ENCODE measurements at regions not wholly inside any gene's neighbourhood (a gene's known extent, or its start where the extent isn't known, plus 50 kb on each side); places are given as distances from the start of the nearest gene placed in this dataset.
"Not testable (repeated sequence)": the region's sequence is repeated elsewhere in the genome, so short reads cannot be mapped to it uniquely, and the experiment has no call there.

DNA sequence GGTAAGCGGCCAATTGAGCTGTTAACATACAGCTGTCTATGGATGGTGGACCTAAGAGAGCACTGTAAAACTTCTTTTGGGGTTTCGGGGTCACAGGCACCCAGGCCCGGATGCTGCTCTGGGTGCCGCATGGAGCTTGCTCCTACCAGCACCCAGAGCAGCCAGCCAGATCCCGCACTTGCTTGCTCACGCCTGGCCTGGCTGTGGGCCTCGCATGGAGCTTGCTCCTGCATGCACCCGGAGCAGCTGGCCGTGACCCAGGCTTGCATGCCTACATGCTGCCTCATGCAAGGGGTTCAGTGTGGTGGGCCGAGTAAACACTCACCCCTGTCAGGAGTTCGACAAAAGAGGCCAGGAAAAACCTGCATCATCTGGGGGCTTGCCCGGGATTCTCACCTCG, 896.9 kb downstream of the SORCS1 start:
- no peak overlapping the region for H3K4me3 ChIP-seq (ENCODE audit: insufficient read depth, low read length, poor library complexity, severe bottlenecking)
- no peaks in the 10 kb centered on the region for H4K20me1 ChIP-seq (ENCODE audit: low read depth, low read length)
- H3K36me3 ChIP-seq (ENCODE audit: low read length), result no peaks in the 10 kb centered on the region
- TF ChIP-seq EZH2phosphoT487 (conservative IDR thresholded peaks at IDR 0.05; ENCODE audit: low read length) (no peak), CTCF (IDR thresholded peaks at IDR 0.05; ENCODE audit: insufficient read depth, low read length, poor library complexity, severe bottlenecking) (no peak)
- H3K9ac ChIP-seq (ENCODE audit: low read length), result no peak overlapping the region
- no peaks in the 10 kb centered on the region for H3F3A ChIP-seq (ENCODE audit: insufficient read depth)
- no peak overlapping the region for H2AFZ ChIP-seq (ENCODE audit: low read depth, low read length, severe bottlenecking)
- H3K9me3 ChIP-seq (ENCODE audit: insufficient read depth, low read length), result no peaks in the 10 kb centered on the region
- no peaks in the 10 kb centered on the region for H3K27me3 ChIP-seq (ENCODE audit: low read length)
- no peak overlapping the region for H3K27ac ChIP-seq (ENCODE audit: low read depth, low read length)
- H3K9me2 ChIP-seq (replicated peaks; ENCODE audit: insufficient read depth, low read length), result no peaks in the 10 kb centered on the region
- H3K4me2 ChIP-seq (ENCODE audit: low read depth, low read length, poor library complexity, severe bottlenecking), result no peak overlapping the region
- H3K79me2 ChIP-seq (ENCODE audit: insufficient read depth, low read length), result no peaks in the 10 kb centered on the region

DNA sequence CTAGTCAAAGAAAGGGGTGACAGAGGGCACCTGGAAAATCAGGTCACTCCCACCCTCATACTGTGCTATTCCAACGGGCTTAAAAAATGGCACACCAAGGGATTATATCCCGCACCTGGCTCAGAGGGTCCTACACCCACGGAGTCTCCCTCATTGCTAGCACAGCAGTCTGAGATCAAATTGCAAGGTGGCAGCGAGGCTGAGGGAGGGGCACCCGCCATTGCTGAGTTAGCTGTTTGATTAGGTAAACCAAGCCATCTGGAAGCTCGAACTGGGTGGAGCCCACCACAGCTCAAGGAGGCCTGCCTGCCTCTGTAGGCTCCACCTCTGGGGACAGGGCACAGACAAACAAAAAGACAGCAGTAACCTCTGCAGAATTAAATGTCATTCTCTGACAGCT, 907.1 kb downstream of the SORCS1 start:
- not testable (repeated sequence) for H3F3A ChIP-seq (ENCODE audit: insufficient read depth); H3K79me2 ChIP-seq (ENCODE audit: insufficient read depth, low read length); H3K4me2 ChIP-seq (ENCODE audit: low read depth, low read length, poor library complexity, severe bottlenecking); H2AFZ ChIP-seq (ENCODE audit: low read depth, low read length, severe bottlenecking); H3K4me3 ChIP-seq (ENCODE audit: insufficient read depth, low read length, poor library complexity, severe bottlenecking); H3K9ac ChIP-seq (ENCODE audit: low read length); H3K36me3 ChIP-seq (ENCODE audit: low read length); H4K20me1 ChIP-seq (ENCODE audit: low read depth, low read length); H3K9me3 ChIP-seq (ENCODE audit: insufficient read depth, low read length); H3K9me2 ChIP-seq (replicated peaks; ENCODE audit: insufficient read depth, low read length); H3K27me3 ChIP-seq (ENCODE audit: low read length); H3K27ac ChIP-seq (ENCODE audit: low read depth, low read length)

DNA sequence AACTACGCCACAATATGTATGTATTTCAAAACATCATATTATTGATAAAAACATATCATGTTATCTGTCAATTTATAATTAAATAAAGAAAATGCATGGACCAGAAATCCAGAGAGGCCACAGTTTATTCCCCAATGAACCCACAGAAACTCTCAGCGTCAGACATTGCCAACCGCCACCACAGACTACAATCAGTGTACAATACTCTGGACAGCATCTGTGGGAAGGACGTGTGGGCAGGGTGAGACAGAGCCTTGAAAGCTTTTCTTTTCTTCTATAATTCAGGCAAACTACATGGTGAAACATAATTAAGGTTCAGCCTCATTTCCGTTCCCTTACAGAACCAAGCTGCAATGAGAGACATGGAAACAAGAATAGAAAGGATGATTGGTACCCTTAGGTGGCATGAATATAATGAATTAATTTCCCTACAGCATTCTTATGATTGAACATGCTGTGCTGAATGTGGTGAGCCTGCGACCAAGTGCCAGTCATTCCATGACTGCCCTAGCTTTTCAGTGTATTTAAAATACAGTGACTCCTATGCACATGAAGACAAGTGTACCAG, 909.3 kb downstream of the SORCS1 start:
- Histone ChIP-seq H4K20me1 (ENCODE audit: low read depth, low read length) (no peaks in the 10 kb centered on the region), H3K27me3 (ENCODE audit: low read length) (no peaks in the 10 kb centered on the region), H3K27ac (ENCODE audit: low read depth, low read length) (no peak overlapping the region), H3K79me2 (ENCODE audit: insufficient read depth, low read length) (no peaks in the 10 kb centered on the region), H3K9me3 (ENCODE audit: insufficient read depth, low read length) (no peaks in the 10 kb centered on the region), H3K9ac (ENCODE audit: low read length) (no peak overlapping the region), H3K36me3 (ENCODE audit: low read length) (no peaks in the 10 kb centered on the region), H3F3A (ENCODE audit: insufficient read depth) (no peaks in the 10 kb centered on the region), H3K4me2 (ENCODE audit: low read depth, low read length, poor library complexity, severe bottlenecking) (no peak overlapping the region), H2AFZ (ENCODE audit: low read depth, low read length, severe bottlenecking) (no peak overlapping the region), H3K9me2 (replicated peaks; ENCODE audit: insufficient read depth, low read length) (no peaks in the 10 kb centered on the region), H3K4me3 (ENCODE audit: insufficient read depth, low read length, poor library complexity, severe bottlenecking) (no peak overlapping the region)
- TF ChIP-seq CTCF (IDR thresholded peaks at IDR 0.05; ENCODE audit: insufficient read depth, low read length, poor library complexity, severe bottlenecking), result no peak

DNA sequence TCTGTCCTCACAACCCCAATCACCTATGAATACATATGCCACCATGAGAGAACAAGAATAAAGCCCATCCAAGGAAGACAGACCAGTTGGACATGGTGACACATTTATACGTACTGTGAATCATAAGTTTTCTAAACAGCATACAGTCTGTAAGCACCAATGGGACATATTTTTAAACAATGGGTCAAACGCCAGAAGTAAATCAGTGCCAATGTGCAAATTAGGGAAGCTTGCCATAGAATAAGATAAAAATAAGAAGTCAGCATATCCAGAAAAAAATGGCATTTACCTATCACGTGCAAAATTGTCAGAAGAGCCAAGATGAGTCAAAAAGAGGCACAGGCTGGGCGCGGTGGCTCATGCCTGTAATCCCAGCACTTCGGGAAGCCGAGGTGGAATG, 910.4 kb downstream of the SORCS1 start:
- H4K20me1 ChIP-seq (ENCODE audit: low read depth, low read length), result no peaks in the 10 kb centered on the region
- no peaks in the 10 kb centered on the region for H3K36me3 ChIP-seq (ENCODE audit: low read length)
- no peaks in the 10 kb centered on the region for H3K79me2 ChIP-seq (ENCODE audit: insufficient read depth, low read length)
- H3K4me2 ChIP-seq (ENCODE audit: low read depth, low read length, poor library complexity, severe bottlenecking), result no peak overlapping the region
- H3K4me3 ChIP-seq (ENCODE audit: insufficient read depth, low read length, poor library complexity, severe bottlenecking), result no peak overlapping the region
- no peaks in the 10 kb centered on the region for H3F3A ChIP-seq (ENCODE audit: insufficient read depth)
- H3K9ac ChIP-seq (ENCODE audit: low read length), result no peak overlapping the region
- no peaks in the 10 kb centered on the region for H3K9me2 ChIP-seq (replicated peaks; ENCODE audit: insufficient read depth, low read length)
- H3K9me3 ChIP-seq (ENCODE audit: insufficient read depth, low read length), result no peaks in the 10 kb centered on the region
- H3K27ac ChIP-seq (ENCODE audit: low read depth, low read length), result no peak overlapping the region
- no peaks in the 10 kb centered on the region for H3K27me3 ChIP-seq (ENCODE audit: low read length)
- H2AFZ ChIP-seq (ENCODE audit: low read depth, low read length, severe bottlenecking), result no peak overlapping the region
- no peak for TF ChIP-seq EZH2phosphoT487 (conservative IDR thresholded peaks at IDR 0.05; ENCODE audit: low read length)
- no peak for TF ChIP-seq CTCF (IDR thresholded peaks at IDR 0.05; ENCODE audit: insufficient read depth, low read length, poor library complexity, severe bottlenecking)
